GM23338 (cell line): ENCODE measurements at regions not wholly inside any gene's neighbourhood (a gene's known extent, or its start where the extent isn't known, plus 50 kb on each side); places are given as distances from the start of the nearest gene placed in this dataset.

Experiments used
- ATAC-seq: fragments of 200-7000 bp; cut with Tn5 transposase; 3 replicates; pipeline ENCODE4 v1.9.1; 2020
- DNase-seq: peaks from one replicate; pipeline ENCODE4 v3.0.0-alpha.2; 2015; ENCODE audit warnings: low spot score
- H2AFZ ChIP-seq: fragments of 200-600 bp; sonication (generic); 2 replicates; pipeline ENCODE4 v1.8.0; 2016; ENCODE audit warnings: antibody characterized with exemption, mild to moderate bottlenecking, moderate library complexity
- H3F3A ChIP-seq: fragments of 200-600 bp; sonication (generic); replicated peaks from 2 replicates; pipeline ENCODE4 v1.8.0; 2017; ENCODE audit warnings: antibody characterized with exemption, mixed run types, low read depth
- H3K27ac ChIP-seq: fragments of 200-600 bp; sonication (generic); 2 replicates; pipeline ENCODE4 v1.6.1; 2016; ENCODE audit warnings: low read depth
- H3K27me3 ChIP-seq: fragments of 200-600 bp; sonication (generic); 2 replicates; pipeline ENCODE4 v1.8.0; 2016; ENCODE audit warnings: mild to moderate bottlenecking, mixed run types, moderate library complexity; ENCODE audit not compliant: insufficient read depth
- H3K36me3 ChIP-seq: fragments of 200-600 bp; sonication (generic); 2 replicates; pipeline ENCODE4 v1.8.0; 2016; ENCODE audit warnings: mild to moderate bottlenecking; ENCODE audit not compliant: insufficient read depth
- H3K4me1 ChIP-seq: fragments of 200-600 bp; sonication (generic); 2 replicates; pipeline ENCODE4 v1.8.0; 2016; ENCODE audit warnings: mild to moderate bottlenecking, moderate library complexity; ENCODE audit not compliant: insufficient read depth
- H3K4me2 ChIP-seq: fragments of 200-600 bp; sonication (generic); 2 replicates; pipeline ENCODE4 v1.7.1; 2017; ENCODE audit warnings: mixed run types
- H3K4me3 ChIP-seq: fragments of 200-600 bp; sonication (generic); 2 replicates; pipeline ENCODE4 v1.6.1; 2016; ENCODE audit warnings: mixed run types
- H3K79me2 ChIP-seq: fragments of 200-600 bp; sonication (generic); replicated peaks from 2 replicates; pipeline ENCODE4 v1.8.0; 2017; ENCODE audit warnings: mild to moderate bottlenecking; ENCODE audit not compliant: insufficient read depth
- H3K9me2 ChIP-seq: fragments of 200-600 bp; sonication (generic); 2 replicates; pipeline ENCODE4 v1.8.0; 2017; ENCODE audit not compliant: insufficient read depth
- H4K20me1 ChIP-seq: fragments of 200-600 bp; sonication (generic); replicated peaks from 2 replicates; pipeline ENCODE4 v1.8.0; 2017; ENCODE audit warnings: mild to moderate bottlenecking; ENCODE audit not compliant: insufficient read depth
- H3K27ac Mint-ChIP-seq: 2 replicates; pipeline ENCODE4 v1.8.0; 2020; ENCODE audit warnings: inconsistent platforms, mild to moderate bottlenecking, moderate library complexity, mixed read lengths
- H3K27me3 Mint-ChIP-seq: 3 replicates; pipeline ENCODE4 v1.8.0; 2022; ENCODE audit warnings: low read depth, mild to moderate bottlenecking, moderate library complexity, mixed read lengths, inconsistent platforms; ENCODE audit not compliant: insufficient read depth, poor library complexity
- H3K36me3 Mint-ChIP-seq: 3 replicates; pipeline ENCODE4 v1.8.0; 2021; ENCODE audit warnings: low read depth, mild to moderate bottlenecking, inconsistent platforms, moderate library complexity, mixed read lengths
- H3K4me1 Mint-ChIP-seq: 3 replicates; pipeline ENCODE4 v1.8.0; 2020; ENCODE audit warnings: mild to moderate bottlenecking, inconsistent platforms, mixed read lengths
- H3K4me3 Mint-ChIP-seq: 3 replicates; pipeline ENCODE4 v1.8.0; 2021; ENCODE audit warnings: moderate library complexity, mild to moderate bottlenecking, inconsistent platforms, mixed read lengths
- H3K9me3 Mint-ChIP-seq: 3 replicates; pipeline ENCODE4 v1.8.0; 2020; ENCODE audit warnings: moderate library complexity, mild to moderate bottlenecking, inconsistent platforms, mixed read lengths
- CREB1 ChIP-seq: fragments of 250-450 bp; sonication (Bioruptor Pico); IDR thresholded peaks from 2 replicates; pipeline ENCODE4 v1.5.0; 2020; ENCODE audit warnings: low read depth, mild to moderate bottlenecking, moderate library complexity
- CTCF ChIP-seq, 2 experiments: fragments of 200-600 bp in 1 of 2; sonication (generic) in 1 of 2; conservative IDR thresholded peaks; 2 replicates each; pipeline versions ENCODE4 v1.5.1 to v1.6.1; 2016 to 2017; ENCODE audit warnings: antibody characterized with exemption in 2 of 2, low read depth in 2 of 2, mild to moderate bottlenecking in 2 of 2, moderate library complexity in 1 of 2
- ETS1 ChIP-seq: IDR thresholded peaks from 2 replicates; pipeline ENCODE4 v1.6.1; 2016; ENCODE audit warnings: antibody characterized with exemption
- EZH2 ChIP-seq: fragments of 200-600 bp; sonication (generic); IDR thresholded peaks from one replicate; pipeline ENCODE4 v1.8.0; 2017; ENCODE audit warnings: antibody characterized with exemption, mild to moderate bottlenecking, low read depth; ENCODE audit not compliant: unreplicated experiment
- EZH2phosphoT487 ChIP-seq: fragments of 200-600 bp; sonication (generic); IDR thresholded peaks from one replicate; pipeline ENCODE4 v1.8.1; 2018; ENCODE audit warnings: antibody characterized with exemption; ENCODE audit not compliant: unreplicated experiment
- NANOG ChIP-seq: IDR thresholded peaks from 2 replicates; pipeline ENCODE4 v1.6.1; 2016; ENCODE audit warnings: antibody characterized with exemption, borderline replicate concordance
- POLR2AphosphoS5 ChIP-seq: IDR thresholded peaks from 2 replicates; pipeline ENCODE4 v1.6.1; 2016; ENCODE audit warnings: antibody characterized with exemption, low read depth
- REST ChIP-seq: IDR thresholded peaks from one replicate; pipeline ENCODE4 v1.6.1; 2018; ENCODE audit warnings: antibody characterized with exemption; ENCODE audit not compliant: unreplicated experiment
- ZNF114 ChIP-seq: fragments of 250-450 bp; sonication (Bioruptor Pico); IDR thresholded peaks from 2 replicates; pipeline ENCODE4 v1.5.0; 2020; ENCODE audit warnings: mild to moderate bottlenecking, moderate library complexity
- ZNF462 ChIP-seq: fragments of 250-450 bp; sonication (Bioruptor Pico); IDR thresholded peaks from 2 replicates; pipeline ENCODE4 v1.5.0; 2020; ENCODE audit warnings: mild to moderate bottlenecking, moderate library complexity

DNA sequence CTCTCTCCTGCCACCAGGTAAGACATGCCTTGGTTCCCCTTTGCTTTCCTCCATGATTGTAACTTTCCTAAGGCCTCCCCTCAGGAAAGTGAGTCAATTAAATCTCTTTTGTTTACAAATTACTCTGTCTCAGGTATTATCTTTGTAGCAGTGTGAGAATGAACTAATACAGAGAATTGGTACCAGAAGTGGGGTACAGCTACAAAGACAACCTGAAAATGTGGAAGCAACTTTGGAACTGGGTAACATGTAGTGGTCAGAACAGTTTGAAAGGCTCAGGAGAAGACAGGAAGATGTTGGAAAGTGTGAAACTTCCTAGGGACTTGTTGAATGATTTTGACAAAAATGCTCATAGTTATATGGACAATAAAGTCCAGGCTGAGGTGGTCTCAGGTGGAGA is 97.2 kb downstream of the FAM170A start (continued):
- TF ChIP-seq REST (no peak), NANOG (no peak)

- H3K4me3 Mint-ChIP-seq: no peak overlapping the region
- Histone ChIP-seq H3K27ac (no peak overlapping the region), H3F3A (no peaks in the 10 kb centered on the region), H3K4me3 (no peak overlapping the region), H3K9me2 (no peaks in the 10 kb centered on the region), H2AFZ (no peak overlapping the region), H3K4me2 (no peak overlapping the region), H3K27me3 (no peaks in the 10 kb centered on the region), H3K4me1 (peaks cover 6% of the 10 kb centered on the region; the same call in 1 of the 2 replicates), H3K79me2 (no peaks in the 10 kb centered on the region), H3K36me3 (no peaks in the 10 kb centered on the region), H4K20me1 (no peaks in the 10 kb centered on the region)
- no peaks in the 10 kb centered on the region for H3K36me3 Mint-ChIP-seq
- H3K9me3 Mint-ChIP-seq: no peaks in the 10 kb centered on the region
- no peaks in the 10 kb centered on the region for H3K27me3 Mint-ChIP-seq
- ATAC-seq: no peak
- DNase-seq: no peak
- H3K4me1 Mint-ChIP-seq: peaks cover 7% of the 10 kb centered on the region; the same call in 2 of the 3 replicates
- H3K27ac Mint-ChIP-seq: no peak overlapping the region
- no peak for TF ChIP-seq CREB1 (CRISPR knock-in tag)
- no peak for TF ChIP-seq POLR2AphosphoS5
- TF ChIP-seq ETS1: no peak
- TF ChIP-seq ZNF114: no peak
- TF ChIP-seq EZH2phosphoT487: no peak
- TF ChIP-seq EZH2: no peak
- no peak for TF ChIP-seq CTCF (conservative IDR thresholded peaks at IDR 0.05; ENCODE audit: low read depth in 2 of 2)
- TF ChIP-seq ZNF462 (CRISPR knock-in tag): no peak
These were observed 110.9 kb downstream of the FAM170A start for GRCh38 chr5:119740225-119740624.
